Smooth muscle cell (in vitro differentiated cells): ENCODE measurements at regions not wholly inside any gene's neighbourhood (a gene's known extent, or its start where the extent isn't known, plus 50 kb on each side); places are given as distances from the start of the nearest gene placed in this dataset.

Experiments used
- DNase-seq: peaks from one replicate; lab custom pipeline; 2025; ENCODE audit not compliant: unreplicated experiment; lab: John Stamatoyannopoulos, UW
- H2AFZ ChIP-seq: fragments of 200-600 bp; sonication (generic); 2 replicates; pipeline ENCODE4 v1.6.0; 2016; ENCODE audit warnings: antibody characterized with exemption, low read depth, mild to moderate bottlenecking
- H3F3A ChIP-seq: fragments of 200-600 bp; sonication (generic); 2 replicates; pipeline ENCODE4 v1.6.0; 2017; ENCODE audit warnings: antibody characterized with exemption, low read depth
- H3K27ac ChIP-seq: fragments of 200-600 bp; sonication (generic); 2 replicates; pipeline ENCODE4 v1.5.1; 2016; ENCODE audit warnings: low read depth, mild to moderate bottlenecking
- H3K27me3 ChIP-seq: fragments of 200-600 bp; sonication (generic); 2 replicates; pipeline ENCODE4 v1.6.1; 2016; ENCODE audit warnings: low read depth, mild to moderate bottlenecking
- H3K36me3 ChIP-seq: fragments of 200-600 bp; sonication (generic); 2 replicates; pipeline ENCODE4 v1.5.1; 2016; ENCODE audit warnings: low read depth
- H3K4me1 ChIP-seq: fragments of 200-600 bp; sonication (generic); 2 replicates; pipeline ENCODE4 v1.5.1; 2016; ENCODE audit warnings: low read depth
- H3K4me2 ChIP-seq: fragments of 200-600 bp; sonication (generic); 2 replicates; pipeline ENCODE4 v1.6.0; 2016; ENCODE audit warnings: mild to moderate bottlenecking
- H3K4me3 ChIP-seq: fragments of 200-600 bp; sonication (generic); 2 replicates; pipeline ENCODE4 v1.5.1; 2016; ENCODE audit warnings: mild to moderate bottlenecking
- H3K79me2 ChIP-seq: fragments of 200-600 bp; sonication (generic); 2 replicates; pipeline ENCODE4 v1.6.0; 2016; ENCODE audit warnings: low read depth, mild to moderate bottlenecking
- H3K9ac ChIP-seq: fragments of 200-600 bp; sonication (generic); 2 replicates; pipeline ENCODE4 v1.6.0; 2016; ENCODE audit warnings: low read depth
- H3K9me3 ChIP-seq: fragments of 200-600 bp; sonication (generic); replicated peaks from 2 replicates; pipeline ENCODE4 v1.5.1; 2016; ENCODE audit warnings: low read depth
- H4K20me1 ChIP-seq: fragments of 200-600 bp; sonication (generic); 2 replicates; pipeline ENCODE4 v1.6.0; 2016; ENCODE audit warnings: low read depth
- WGBS: methylation state at CpG from one replicate; pipeline ENCODE4 v1.1.7; 2016; ENCODE audit warnings: low lambda C conversion rate; 5-methylcytosine and 5-hydroxymethylcytosine counted together
- TF ChIP-seq, protein P1 (sequence below): fragments of 200-600 bp; sonication (generic); IDR thresholded peaks from 2 replicates; pipeline ENCODE4 v1.5.1; 2017; ENCODE audit warnings: borderline replicate concordance, mild to moderate bottlenecking, antibody characterized with exemption; ENCODE audit not compliant: insufficient read depth, poor library complexity, severe bottlenecking

DNA sequence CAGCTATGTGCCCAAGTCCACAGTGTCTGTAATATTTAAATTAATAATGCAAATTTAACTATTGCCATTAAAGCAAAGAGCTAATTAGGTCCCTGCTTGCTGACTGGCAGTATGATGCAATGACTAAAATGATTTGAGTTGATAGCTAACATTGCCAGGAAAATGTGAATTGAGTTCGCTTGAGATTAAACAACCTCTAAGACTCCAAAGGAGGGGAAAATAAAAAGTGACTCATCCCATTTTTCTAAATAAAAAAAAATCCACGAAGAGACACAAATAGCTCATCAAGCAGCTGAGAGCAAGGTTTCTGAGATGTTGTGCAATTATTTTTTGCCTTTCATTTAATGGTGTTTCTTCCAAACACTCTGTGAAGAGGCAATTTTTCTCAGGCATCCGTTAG lies 413.0 kb downstream of the MTX2 start:
- Histone ChIP-seq H2AFZ (peak overlapping the region; percentile 52), H3K4me1 (no peaks in the 10 kb centered on the region), H3F3A (peaks cover 4% of the 10 kb centered on the region), H4K20me1 (no peaks in the 10 kb centered on the region), H3K9ac (no peak overlapping the region), H3K4me3 (no peak overlapping the region), H3K79me2 (no peaks in the 10 kb centered on the region), H3K36me3 (no peaks in the 10 kb centered on the region), H3K27ac (peak overlapping the region; percentile 53), H3K9me3 (no peaks in the 10 kb centered on the region), H3K27me3 (no peaks in the 10 kb centered on the region), H3K4me2 (peak overlapping the region; percentile 56)
- TF ChIP-seq, protein P1, sequence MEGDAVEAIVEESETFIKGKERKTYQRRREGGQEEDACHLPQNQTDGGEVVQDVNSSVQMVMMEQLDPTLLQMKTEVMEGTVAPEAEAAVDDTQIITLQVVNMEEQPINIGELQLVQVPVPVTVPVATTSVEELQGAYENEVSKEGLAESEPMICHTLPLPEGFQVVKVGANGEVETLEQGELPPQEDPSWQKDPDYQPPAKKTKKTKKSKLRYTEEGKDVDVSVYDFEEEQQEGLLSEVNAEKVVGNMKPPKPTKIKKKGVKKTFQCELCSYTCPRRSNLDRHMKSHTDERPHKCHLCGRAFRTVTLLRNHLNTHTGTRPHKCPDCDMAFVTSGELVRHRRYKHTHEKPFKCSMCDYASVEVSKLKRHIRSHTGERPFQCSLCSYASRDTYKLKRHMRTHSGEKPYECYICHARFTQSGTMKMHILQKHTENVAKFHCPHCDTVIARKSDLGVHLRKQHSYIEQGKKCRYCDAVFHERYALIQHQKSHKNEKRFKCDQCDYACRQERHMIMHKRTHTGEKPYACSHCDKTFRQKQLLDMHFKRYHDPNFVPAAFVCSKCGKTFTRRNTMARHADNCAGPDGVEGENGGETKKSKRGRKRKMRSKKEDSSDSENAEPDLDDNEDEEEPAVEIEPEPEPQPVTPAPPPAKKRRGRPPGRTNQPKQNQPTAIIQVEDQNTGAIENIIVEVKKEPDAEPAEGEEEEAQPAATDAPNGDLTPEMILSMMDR: no peak
- DNase-seq: no peak
- WGBS: 27% methylated on average over 3 of the region's 3 CpGs

DNA sequence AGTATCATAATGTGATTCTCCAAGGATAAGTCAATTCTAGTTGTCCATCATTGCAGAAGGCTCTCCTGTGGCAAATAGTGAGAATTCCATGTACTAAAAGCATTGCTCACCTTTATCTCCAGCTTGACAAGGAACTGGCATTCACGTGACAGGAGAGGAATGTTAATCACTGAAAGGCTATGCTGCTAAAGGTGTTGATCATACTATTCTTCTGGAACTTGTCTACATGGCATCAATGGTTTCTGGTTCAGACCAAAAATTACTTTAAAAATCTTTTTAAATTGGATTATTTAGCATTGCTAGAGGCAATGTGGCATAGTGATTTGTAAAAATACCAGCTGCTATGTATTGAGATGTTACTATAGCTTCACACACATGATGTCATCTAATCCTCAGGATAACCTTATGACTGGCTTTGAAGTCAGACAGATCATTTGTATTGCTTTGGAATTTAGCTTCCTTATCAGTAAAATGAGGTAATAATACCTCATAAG lies 414.4 kb downstream of the MTX2 start:
- Histone ChIP-seq H3K27me3 (no peaks in the 10 kb centered on the region), H3K4me1 (no peaks in the 10 kb centered on the region), H3K4me2 (no peak overlapping the region), H3K27ac (no peak overlapping the region), H4K20me1 (no peaks in the 10 kb centered on the region), H3K4me3 (no peak overlapping the region), H2AFZ (no peak overlapping the region), H3K9ac (no peak overlapping the region), H3F3A (peaks cover 4% of the 10 kb centered on the region), H3K36me3 (no peaks in the 10 kb centered on the region), H3K9me3 (no peaks in the 10 kb centered on the region), H3K79me2 (no peaks in the 10 kb centered on the region)
- DNase-seq: no peak
- whole genome bisulfite sequencing: 39% methylated on average over 1 of the region's 1 CpG
- TF ChIP-seq, protein P1: no peak

DNA sequence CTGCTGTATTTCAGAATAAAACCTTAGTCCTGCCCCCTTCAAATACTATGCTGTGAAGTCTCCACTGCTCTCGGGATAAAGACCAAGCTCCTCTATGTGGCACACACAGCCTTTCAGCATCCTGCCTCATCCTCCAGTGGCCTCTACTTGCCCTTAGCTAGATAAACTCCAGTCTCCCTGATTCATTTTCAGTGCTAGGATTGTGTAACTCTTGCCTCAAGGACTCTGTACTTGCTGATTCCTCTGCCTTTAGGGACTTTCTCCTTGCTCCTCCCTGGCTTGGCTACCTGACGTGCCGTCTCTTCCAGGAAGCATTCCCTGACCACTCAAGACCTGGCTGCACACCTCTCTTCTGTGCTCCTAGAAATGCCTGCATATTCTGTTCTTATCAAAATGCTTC lies 416.7 kb downstream of the MTX2 start:
- Histone ChIP-seq H3K4me2 (no peak overlapping the region), H4K20me1 (no peaks in the 10 kb centered on the region), H3F3A (peaks cover 4% of the 10 kb centered on the region), H3K4me1 (no peaks in the 10 kb centered on the region), H3K9ac (no peak overlapping the region), H3K36me3 (no peaks in the 10 kb centered on the region), H3K27ac (no peak overlapping the region), H3K4me3 (no peak overlapping the region), H2AFZ (no peak overlapping the region), H3K27me3 (no peaks in the 10 kb centered on the region), H3K9me3 (no peaks in the 10 kb centered on the region), H3K79me2 (no peaks in the 10 kb centered on the region)
- TF ChIP-seq, protein P1: no peak
- WGBS: 37% methylated on average over 3 of the region's 3 CpGs
- DNase-seq: no peak

DNA sequence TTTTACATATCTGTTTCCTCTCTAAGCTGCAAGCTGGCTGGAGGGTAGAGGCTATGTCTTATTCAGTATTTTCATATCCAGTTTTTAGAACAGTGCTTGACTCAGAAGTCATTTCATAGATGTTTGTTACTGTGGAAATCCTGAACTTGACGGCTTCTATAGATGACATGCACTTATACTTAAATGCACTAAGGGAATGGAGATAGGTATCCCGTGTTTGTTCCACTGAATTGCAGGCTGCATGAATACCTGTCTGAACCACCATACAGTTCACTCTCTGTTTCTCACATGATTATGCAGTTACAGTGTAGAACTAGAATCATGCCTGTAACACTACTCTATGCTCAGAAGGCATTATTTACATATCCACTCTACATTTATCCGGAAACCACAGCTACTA lies 417.1 kb downstream of the MTX2 start:
- 86% methylated on average over 3 of the region's 3 CpGs for WGBS
- Histone ChIP-seq H2AFZ (no peak overlapping the region), H3K79me2 (no peaks in the 10 kb centered on the region), H3K9me3 (no peaks in the 10 kb centered on the region), H3K4me3 (no peak overlapping the region), H3K36me3 (no peaks in the 10 kb centered on the region), H3K9ac (no peak overlapping the region), H3K27ac (no peak overlapping the region), H3F3A (peaks cover 4% of the 10 kb centered on the region), H3K4me2 (no peak overlapping the region), H4K20me1 (no peaks in the 10 kb centered on the region), H3K27me3 (no peaks in the 10 kb centered on the region), H3K4me1 (no peaks in the 10 kb centered on the region)
- TF ChIP-seq, protein P1: no peak
- no peak for DNase-seq
